Lower lobe of right lung (tissue), 2 donors: ENCODE measurements at regions not wholly inside any gene's neighbourhood (a gene's known extent, or its start where the extent isn't known, plus 50 kb on each side); places are given as distances from the start of the nearest gene placed in this dataset.
"Not testable (repeated sequence)": the region's sequence is repeated elsewhere in the genome, so short reads cannot be mapped to it uniquely, and the experiment has no call there.

ENCODE experiments used
- ATAC-seq, 2 donors: fragments of 200-7000 bp; cut with Tn5 transposase; one replicate each; pipeline ENCODE4 v1.9.1; 2020 to 2022; ENCODE audit warnings: mild to moderate bottlenecking in 2 of 2, moderate library complexity in 2 of 2
- DNase-seq: peaks from one replicate; pipeline ENCODE4 v3.0.0-alpha.2; 2020
- H3K27ac ChIP-seq: fragments of 200-600 bp; one replicate; pipeline ENCODE4 v1.8.0; 2022
- H3K27me3 ChIP-seq: fragments of 200-600 bp; one replicate; pipeline ENCODE4 v1.8.0; 2022; ENCODE audit warnings: low read depth
- H3K36me3 ChIP-seq: fragments of 200-600 bp; one replicate; pipeline ENCODE4 v1.8.0; 2022; ENCODE audit warnings: mild to moderate bottlenecking
- H3K4me1 ChIP-seq: fragments of 200-600 bp; one replicate; pipeline ENCODE4 v1.8.0; 2022
- H3K4me3 ChIP-seq: fragments of 200-600 bp; one replicate; pipeline ENCODE4 v1.8.0; 2022; ENCODE audit warnings: mild to moderate bottlenecking
- H3K9me3 ChIP-seq: fragments of 200-600 bp; one replicate; pipeline ENCODE4 v1.8.0; 2022
- intact Hi-C: fragments of 100-400 bp; cut with DNase I; formaldehyde crosslinking; loops from one replicate; pipeline ENCODE4 v1.11.0; 2022
- TF ChIP-seq, protein P1 (sequence below): fragments of 200-600 bp; IDR thresholded peaks from one replicate; pipeline ENCODE4 v1.8.0; 2022; ENCODE audit warnings: antibody characterized with exemption, mild to moderate bottlenecking
- donor health status: DM: no; HTN: yes; CAD: no; lungs with severe emphysema.

DNA sequence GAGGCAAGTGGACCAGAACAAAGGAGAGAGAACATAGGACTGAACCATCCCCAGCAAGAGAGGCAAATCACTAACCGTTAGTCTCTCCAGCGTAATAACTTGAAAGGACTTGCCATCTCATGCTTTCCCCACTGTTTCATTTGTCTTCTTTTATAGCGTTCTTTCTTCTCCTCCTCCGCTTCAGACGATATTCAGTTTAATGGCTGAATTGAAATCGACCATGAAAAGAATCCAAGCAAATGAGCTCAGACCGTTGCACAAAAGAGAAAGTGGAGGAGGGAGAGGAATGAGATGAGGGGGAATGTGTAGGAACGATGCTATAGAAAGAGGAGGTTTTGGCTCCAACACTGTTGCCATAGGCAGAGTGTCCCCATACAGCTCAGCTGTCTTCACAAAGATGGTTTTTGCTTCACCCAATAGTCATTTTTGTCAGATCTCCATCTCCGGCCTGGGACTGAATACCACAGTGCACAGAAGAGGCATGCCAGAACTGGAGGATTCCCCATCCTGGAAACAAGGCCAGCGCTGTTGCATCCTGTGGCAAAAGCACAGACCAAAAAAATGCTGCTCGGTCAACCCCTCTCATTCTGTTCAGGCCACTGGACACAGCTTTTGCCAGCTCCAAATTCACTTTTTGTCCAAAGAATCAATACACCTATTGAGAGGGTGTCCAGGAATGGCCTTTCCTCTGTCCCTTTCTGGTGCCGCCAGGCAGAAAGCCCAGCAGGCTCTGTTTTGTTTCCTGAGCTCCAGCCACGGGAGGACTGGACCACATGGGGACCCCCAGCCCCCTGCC lies 176.1 kb downstream of the ID4 start:
- no peak overlapping the region for H3K27ac ChIP-seq
- DNase-seq (no peak), ATAC-seq (no peak)
- H3K9me3 ChIP-seq: no peaks in the 10 kb centered on the region
- TF ChIP-seq, protein P1, sequence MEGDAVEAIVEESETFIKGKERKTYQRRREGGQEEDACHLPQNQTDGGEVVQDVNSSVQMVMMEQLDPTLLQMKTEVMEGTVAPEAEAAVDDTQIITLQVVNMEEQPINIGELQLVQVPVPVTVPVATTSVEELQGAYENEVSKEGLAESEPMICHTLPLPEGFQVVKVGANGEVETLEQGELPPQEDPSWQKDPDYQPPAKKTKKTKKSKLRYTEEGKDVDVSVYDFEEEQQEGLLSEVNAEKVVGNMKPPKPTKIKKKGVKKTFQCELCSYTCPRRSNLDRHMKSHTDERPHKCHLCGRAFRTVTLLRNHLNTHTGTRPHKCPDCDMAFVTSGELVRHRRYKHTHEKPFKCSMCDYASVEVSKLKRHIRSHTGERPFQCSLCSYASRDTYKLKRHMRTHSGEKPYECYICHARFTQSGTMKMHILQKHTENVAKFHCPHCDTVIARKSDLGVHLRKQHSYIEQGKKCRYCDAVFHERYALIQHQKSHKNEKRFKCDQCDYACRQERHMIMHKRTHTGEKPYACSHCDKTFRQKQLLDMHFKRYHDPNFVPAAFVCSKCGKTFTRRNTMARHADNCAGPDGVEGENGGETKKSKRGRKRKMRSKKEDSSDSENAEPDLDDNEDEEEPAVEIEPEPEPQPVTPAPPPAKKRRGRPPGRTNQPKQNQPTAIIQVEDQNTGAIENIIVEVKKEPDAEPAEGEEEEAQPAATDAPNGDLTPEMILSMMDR: no peak
- intact Hi-C loops: no loop called here
- no peak overlapping the region for H3K4me3 ChIP-seq
- no peaks in the 10 kb centered on the region for H3K4me1 ChIP-seq
- H3K27me3 ChIP-seq: no peaks in the 10 kb centered on the region
- no peaks in the 10 kb centered on the region for H3K36me3 ChIP-seq

DNA sequence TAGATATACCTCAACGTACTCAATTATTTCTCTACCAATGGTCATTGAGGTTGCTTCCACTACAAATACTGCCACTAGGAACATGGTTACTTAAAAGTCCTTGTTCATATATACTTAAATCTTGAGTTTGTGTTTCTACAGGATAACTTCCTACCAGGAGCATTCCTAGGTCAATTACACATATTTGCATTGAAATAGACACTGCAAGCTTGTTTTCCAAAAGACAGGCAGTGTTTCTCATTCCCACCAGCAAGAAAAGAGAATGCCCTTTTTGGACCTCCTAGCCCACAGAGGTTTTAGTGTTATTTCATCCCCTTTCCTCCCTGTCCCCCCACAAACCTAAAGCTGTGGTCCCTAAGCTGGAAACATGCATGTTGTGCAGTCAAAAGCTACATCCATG lies 177.3 kb downstream of the ID4 start:
- Histone ChIP-seq H3K27ac (no peak overlapping the region), H3K9me3 (no peaks in the 10 kb centered on the region), H3K36me3 (no peaks in the 10 kb centered on the region), H3K27me3 (no peaks in the 10 kb centered on the region), H3K4me1 (no peaks in the 10 kb centered on the region), H3K4me3 (no peak overlapping the region)
- DNase-seq (no peak), ATAC-seq (no peak)
- TF ChIP-seq, protein P1: no peak
- intact Hi-C loops: no loop called here

DNA sequence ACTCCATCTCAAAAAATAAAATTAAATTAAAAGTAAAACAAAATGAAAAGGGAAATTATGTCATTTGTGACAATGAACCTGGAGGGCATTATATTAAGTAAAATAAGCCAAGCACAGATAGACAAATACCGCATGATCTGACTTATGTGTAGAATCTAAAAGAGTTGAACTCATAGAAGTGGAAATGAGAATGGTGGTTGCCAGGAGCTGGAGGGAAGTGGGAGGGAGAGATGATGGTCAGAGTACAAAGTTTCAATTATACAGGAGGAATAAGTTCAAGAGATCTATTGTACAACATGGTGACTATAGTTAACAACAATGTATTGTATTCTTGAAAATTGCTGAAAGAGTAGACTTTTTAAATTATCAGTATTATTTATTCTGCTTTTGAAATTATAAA lies 183.4 kb downstream of the ID4 start:
- Histone ChIP-seq H3K9me3 (no peaks in the 10 kb centered on the region), H3K27ac (no peak overlapping the region), H3K27me3 (no peaks in the 10 kb centered on the region), H3K4me3 (no peak overlapping the region), H3K36me3 (no peaks in the 10 kb centered on the region), H3K4me1 (no peaks in the 10 kb centered on the region)
- TF ChIP-seq, protein P1: no peak
- intact Hi-C loops: no loop called here
- DNase-seq (no peak), ATAC-seq (no peak)

DNA sequence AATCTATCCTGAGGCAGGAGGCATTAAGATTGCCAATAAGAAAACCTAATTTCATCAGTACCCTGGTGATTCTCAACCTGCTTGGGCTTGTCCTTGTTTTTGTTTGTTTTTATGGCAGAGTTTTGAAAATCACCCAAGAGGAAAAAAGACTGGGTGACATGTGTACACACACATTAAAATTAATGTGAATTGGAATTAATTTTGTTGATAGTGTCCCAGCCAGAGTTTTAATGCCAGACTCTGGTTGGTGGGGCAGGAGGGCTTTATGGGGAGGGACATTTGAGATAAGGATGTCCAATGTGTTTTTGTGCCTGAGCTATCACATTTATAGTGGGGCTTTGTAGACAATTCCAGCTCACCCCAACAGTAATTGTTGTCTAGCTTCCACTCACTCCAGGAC lies 184.6 kb downstream of the ID4 start:
- no peaks in the 10 kb centered on the region for H3K27me3 ChIP-seq
- TF ChIP-seq, protein P1: no peak
- intact Hi-C loops: no loop called here
- no peaks in the 10 kb centered on the region for H3K36me3 ChIP-seq
- no peaks in the 10 kb centered on the region for H3K9me3 ChIP-seq
- DNase-seq: no peak
- H3K4me3 ChIP-seq: no peak overlapping the region
- H3K4me1 ChIP-seq: no peaks in the 10 kb centered on the region
- no peak for ATAC-seq
- H3K27ac ChIP-seq: no peak overlapping the region

DNA sequence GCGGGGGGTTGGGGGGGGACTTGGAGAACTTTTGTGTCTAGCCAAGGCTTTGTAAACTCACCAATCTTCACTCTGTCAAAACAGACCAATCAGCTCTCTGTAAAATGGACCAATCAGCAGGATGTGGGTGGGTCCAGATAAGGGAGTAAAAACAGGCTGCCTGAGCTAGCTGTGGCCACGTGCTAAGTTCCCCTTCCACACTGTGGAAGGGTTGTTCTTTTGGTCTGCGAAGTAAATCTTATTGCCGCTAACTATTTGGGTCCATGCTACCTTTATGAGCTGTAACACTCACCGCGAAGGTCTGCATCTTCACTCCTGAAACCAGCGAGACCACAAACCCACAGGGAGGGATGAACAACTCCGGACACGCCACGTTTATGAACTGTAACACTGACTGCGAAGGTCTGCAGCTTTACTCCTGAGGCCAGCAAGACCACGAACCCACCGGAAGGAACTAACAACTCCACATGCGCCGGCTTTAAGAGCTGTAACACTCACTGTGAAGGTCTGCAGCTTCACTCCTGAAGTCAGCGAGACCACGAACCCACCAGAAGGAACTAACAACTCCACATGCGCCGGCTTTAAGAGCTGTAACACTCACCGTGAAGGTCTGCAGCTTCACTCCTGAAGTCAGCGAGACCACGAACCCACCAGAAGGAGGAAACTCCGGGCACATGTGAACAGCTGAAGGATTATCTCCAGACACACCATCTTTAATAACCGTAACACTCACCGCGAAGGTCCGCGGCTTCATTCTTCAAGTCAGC lies 186.6 kb downstream of the ID4 start:
- intact Hi-C loops, ATAC-seq, H3K36me3 ChIP-seq, H3K27ac ChIP-seq, DNase-seq, H3K27me3 ChIP-seq, H3K9me3 ChIP-seq, H3K4me1 ChIP-seq, H3K4me3 ChIP-seq: not testable (repeated sequence)

DNA sequence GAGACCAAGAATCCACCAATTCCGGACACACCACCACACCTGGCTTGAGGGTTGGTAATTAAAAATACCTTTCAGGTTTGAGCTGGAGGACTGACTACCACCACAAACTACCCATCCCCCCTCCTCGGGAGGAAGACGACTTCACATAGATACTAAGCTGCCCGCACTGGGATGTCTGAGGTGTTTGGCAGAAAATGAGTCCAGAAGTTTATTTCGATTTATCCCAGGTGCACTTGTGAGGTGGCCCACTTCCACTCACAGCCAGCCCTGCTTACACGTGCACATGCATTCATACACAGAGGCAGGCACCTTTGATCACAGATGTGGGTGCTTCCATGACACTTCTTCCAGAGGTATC lies 187.1 kb downstream of the ID4 start:
- TF ChIP-seq, protein P1: no peak
- H3K27me3 ChIP-seq: no peaks in the 10 kb centered on the region
- ATAC-seq (no peak), DNase-seq (no peak)
- no peak overlapping the region for H3K27ac ChIP-seq
- no peak overlapping the region for H3K4me3 ChIP-seq
- intact Hi-C loops: no loop called here
- H3K36me3 ChIP-seq: no peaks in the 10 kb centered on the region
- no peaks in the 10 kb centered on the region for H3K4me1 ChIP-seq
- no peaks in the 10 kb centered on the region for H3K9me3 ChIP-seq
